ENCODE measurements at regions not wholly inside any gene's neighbourhood (a gene's known extent, or its start where the extent isn't known, plus 50 kb on each side); places are given as distances from the start of the nearest gene placed in this dataset.

- TF ChIP-seq ZNF202 (tag by site-specific recombination; IDR thresholded peaks at IDR 0.05; ENCODE audit: borderline replicate concordance) (no peak), ZFHX2 (tag by site-specific recombination; conservative IDR thresholded peaks at IDR 0.05) (no peak), ZNF513 (tag by site-specific recombination; IDR thresholded peaks at IDR 0.05) (no peak)
Measured at GRCh38 chr5:17772232-17772631, 138.0 kb downstream of the TAF11L14 start (continued).

DNA sequence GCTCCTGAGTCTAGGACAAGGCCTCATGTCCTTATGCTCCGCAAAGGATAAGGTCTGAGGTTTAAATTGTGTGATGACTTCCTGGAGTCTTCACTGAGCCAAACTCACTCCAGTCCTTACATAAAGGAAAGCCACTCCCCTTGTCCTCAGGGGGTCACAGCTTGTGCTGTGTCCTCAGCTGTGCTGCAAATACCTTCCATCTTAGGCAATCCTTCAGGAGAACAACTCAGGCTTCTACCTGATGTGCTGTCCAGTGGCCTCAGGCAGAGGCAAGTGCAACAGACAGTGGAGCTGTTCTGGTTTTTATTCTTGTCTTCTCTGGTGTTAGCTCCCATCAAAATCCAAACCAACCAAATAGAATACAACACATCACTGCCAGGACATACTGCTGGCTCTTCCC is 151.5 kb downstream of the TAF11L14 start:
- ChIA-PET POLR2A (no interaction called here), CTCF (no interaction called here)
- Histone ChIP-seq H3K4me3 (ENCODE audit: low read depth, low read length) (no peak overlapping the region), H3K27ac (ENCODE audit: extremely low read depth, low read depth, low read length) (no peak overlapping the region), H3K36me3 (ENCODE audit: control insufficient read depth in 2 of 2, insufficient read depth in 1 of 2, low read length in 2 of 2) (no peaks in the 10 kb centered on the region), H3K9me3 (ENCODE audit: control insufficient read depth, insufficient read depth, low read depth, low read length) (no peaks in the 10 kb centered on the region), H3K4me1 (ENCODE audit: control insufficient read depth, insufficient read depth, low read length) (no peaks in the 10 kb centered on the region)
- TF ChIP-seq ZNF776 (tag by site-specific recombination; IDR thresholded peaks at IDR 0.05; ENCODE audit: borderline replicate concordance) (no peak), ZSCAN16 (tag by site-specific recombination; IDR thresholded peaks at IDR 0.05) (no peak), PRDM1 (tag by site-specific recombination; IDR thresholded peaks at IDR 0.05) (no peak)

DNA sequence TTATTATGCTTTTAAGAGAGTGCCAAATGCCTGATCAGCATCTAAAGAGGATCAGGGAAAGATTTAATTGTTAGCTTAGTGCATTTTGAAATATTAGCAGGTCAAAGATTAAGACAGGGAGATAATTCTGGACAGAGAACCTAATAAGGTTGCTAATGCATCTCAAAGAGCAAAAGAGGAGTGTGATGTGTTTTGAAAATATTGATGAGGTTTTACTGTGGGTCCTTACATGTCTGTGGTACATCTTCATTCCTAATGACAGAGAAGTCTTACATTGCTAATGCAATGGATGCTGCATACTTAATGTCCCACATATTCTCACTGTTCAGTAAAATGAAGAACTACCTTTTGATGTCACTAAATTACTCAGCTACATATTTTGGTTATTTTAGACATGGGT is 154.1 kb downstream of the TAF11L14 start:
- H3K4me3 ChIP-seq (ENCODE audit: low read depth, low read length) = no peak overlapping the region
- no peaks in the 10 kb centered on the region for H3K36me3 ChIP-seq (ENCODE audit: control insufficient read depth in 2 of 2, insufficient read depth in 1 of 2, low read length in 2 of 2)
- no peaks in the 10 kb centered on the region for H3K9me3 ChIP-seq (ENCODE audit: control insufficient read depth, insufficient read depth, low read depth, low read length)
- CTCF ChIA-PET = no interaction called here
- no peak overlapping the region for H3K27ac ChIP-seq (ENCODE audit: extremely low read depth, low read depth, low read length)
- no peaks in the 10 kb centered on the region for H3K4me1 ChIP-seq (ENCODE audit: control insufficient read depth, insufficient read depth, low read length)
- POLR2A ChIA-PET = no interaction called here
- TF ChIP-seq, protein P1, sequence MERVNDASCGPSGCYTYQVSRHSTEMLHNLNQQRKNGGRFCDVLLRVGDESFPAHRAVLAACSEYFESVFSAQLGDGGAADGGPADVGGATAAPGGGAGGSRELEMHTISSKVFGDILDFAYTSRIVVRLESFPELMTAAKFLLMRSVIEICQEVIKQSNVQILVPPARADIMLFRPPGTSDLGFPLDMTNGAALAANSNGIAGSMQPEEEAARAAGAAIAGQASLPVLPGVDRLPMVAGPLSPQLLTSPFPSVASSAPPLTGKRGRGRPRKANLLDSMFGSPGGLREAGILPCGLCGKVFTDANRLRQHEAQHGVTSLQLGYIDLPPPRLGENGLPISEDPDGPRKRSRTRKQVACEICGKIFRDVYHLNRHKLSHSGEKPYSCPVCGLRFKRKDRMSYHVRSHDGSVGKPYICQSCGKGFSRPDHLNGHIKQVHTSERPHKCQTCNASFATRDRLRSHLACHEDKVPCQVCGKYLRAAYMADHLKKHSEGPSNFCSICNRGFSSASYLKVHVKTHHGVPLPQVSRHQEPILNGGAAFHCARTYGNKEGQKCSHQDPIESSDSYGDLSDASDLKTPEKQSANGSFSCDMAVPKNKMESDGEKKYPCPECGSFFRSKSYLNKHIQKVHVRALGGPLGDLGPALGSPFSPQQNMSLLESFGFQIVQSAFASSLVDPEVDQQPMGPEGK (tag by site-specific recombination; IDR thresholded peaks at IDR 0.05) = no peak
- no peak for TF ChIP-seq WT1 (tag by site-specific recombination; IDR thresholded peaks at IDR 0.05)
- no peak for TF ChIP-seq ZNF114 (tag by site-specific recombination; IDR thresholded peaks at IDR 0.05)
- TF ChIP-seq ZNF785 (tag by site-specific recombination; IDR thresholded peaks at IDR 0.05) = no peak
- TF ChIP-seq ZSCAN4 (tag by site-specific recombination; IDR thresholded peaks at IDR 0.05) = no peak
- no peak for TF ChIP-seq ZNF2 (tag by site-specific recombination; IDR thresholded peaks at IDR 0.05)
- TF ChIP-seq ZNF202 (tag by site-specific recombination; IDR thresholded peaks at IDR 0.05; ENCODE audit: borderline replicate concordance) = no peak
- no peak for TF ChIP-seq PRDM4 (tag by site-specific recombination; IDR thresholded peaks at IDR 0.05)
- no peak for TF ChIP-seq PRDM2 (tag by site-specific recombination; IDR thresholded peaks at IDR 0.05; ENCODE audit: borderline replicate concordance)
- TF ChIP-seq ZEB2 (tag by site-specific recombination; IDR thresholded peaks at IDR 0.05) = no peak

Measured in HEK293 (cell line).